NB4 (cell line): ENCODE measurements at regions not wholly inside any gene's neighbourhood (a gene's known extent, or its start where the extent isn't known, plus 50 kb on each side); places are given as distances from the start of the nearest gene placed in this dataset.
"Not testable (repeated sequence)": the region's sequence is repeated elsewhere in the genome, so short reads cannot be mapped to it uniquely, and the experiment has no call there.

Experiments used
- DNase-seq: peaks from one replicate; pipeline ENCODE4 v3.0.0; 2010; ENCODE audit warnings: low read depth
- H3K4me3 ChIP-seq: one replicate; pipeline ENCODE4 v1.5.1; 2011; ENCODE audit warnings: mild to moderate bottlenecking, low read depth, low read length, moderate library complexity
- MYC ChIP-seq: IDR thresholded peaks from 2 replicates; pipeline ENCODE4 v1.6.1; 2011; ENCODE audit warnings: low read depth, low read length
- POLR2A ChIP-seq: IDR thresholded peaks from 2 replicates; pipeline ENCODE4 v1.6.1; 2011; ENCODE audit warnings: mild to moderate bottlenecking; ENCODE audit not compliant: insufficient read length; ENCODE audit errors: extremely low read depth
- TF ChIP-seq, protein P1 (sequence below): IDR thresholded peaks from one replicate; pipeline ENCODE4 v1.5.1; 2012; ENCODE audit warnings: low read depth, low read length
- TF ChIP-seq, protein P2 (sequence below): IDR thresholded peaks from 2 replicates; pipeline ENCODE4 v1.6.1; 2011; ENCODE audit warnings: low read depth, low read length

GRCh38 chr2:200119236-200119635, 163.9 kb downstream of the MAIP1 start:
- no peak overlapping the region for H3K4me3 ChIP-seq
- no peak for DNase-seq
- TF ChIP-seq POLR2A: no peak
- TF ChIP-seq, protein P1, sequence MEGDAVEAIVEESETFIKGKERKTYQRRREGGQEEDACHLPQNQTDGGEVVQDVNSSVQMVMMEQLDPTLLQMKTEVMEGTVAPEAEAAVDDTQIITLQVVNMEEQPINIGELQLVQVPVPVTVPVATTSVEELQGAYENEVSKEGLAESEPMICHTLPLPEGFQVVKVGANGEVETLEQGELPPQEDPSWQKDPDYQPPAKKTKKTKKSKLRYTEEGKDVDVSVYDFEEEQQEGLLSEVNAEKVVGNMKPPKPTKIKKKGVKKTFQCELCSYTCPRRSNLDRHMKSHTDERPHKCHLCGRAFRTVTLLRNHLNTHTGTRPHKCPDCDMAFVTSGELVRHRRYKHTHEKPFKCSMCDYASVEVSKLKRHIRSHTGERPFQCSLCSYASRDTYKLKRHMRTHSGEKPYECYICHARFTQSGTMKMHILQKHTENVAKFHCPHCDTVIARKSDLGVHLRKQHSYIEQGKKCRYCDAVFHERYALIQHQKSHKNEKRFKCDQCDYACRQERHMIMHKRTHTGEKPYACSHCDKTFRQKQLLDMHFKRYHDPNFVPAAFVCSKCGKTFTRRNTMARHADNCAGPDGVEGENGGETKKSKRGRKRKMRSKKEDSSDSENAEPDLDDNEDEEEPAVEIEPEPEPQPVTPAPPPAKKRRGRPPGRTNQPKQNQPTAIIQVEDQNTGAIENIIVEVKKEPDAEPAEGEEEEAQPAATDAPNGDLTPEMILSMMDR: no peak

DNA sequence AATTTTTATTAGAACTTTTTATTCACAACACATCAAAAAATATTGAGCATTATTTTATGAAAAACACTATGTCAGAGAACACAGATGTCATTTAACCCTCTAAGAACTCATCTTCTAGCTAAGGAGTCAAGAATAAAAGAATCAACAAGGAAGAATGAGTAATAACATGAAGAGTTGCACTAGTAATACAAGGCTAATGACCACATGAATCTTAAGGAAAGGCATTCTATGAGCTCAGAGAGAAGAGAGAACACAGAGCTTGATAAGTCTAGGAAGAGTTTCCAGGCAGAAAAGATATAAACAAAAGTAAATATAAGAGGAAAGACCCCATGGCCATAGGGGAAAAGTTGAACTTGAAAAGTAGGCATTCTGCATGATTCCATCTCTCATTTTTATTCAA, 166.5 kb downstream of the MAIP1 start:
- DNase-seq: no peak
- no peak overlapping the region for H3K4me3 ChIP-seq
- TF ChIP-seq POLR2A: no peak
- TF ChIP-seq, protein P1: no peak
- TF ChIP-seq, protein P2, sequence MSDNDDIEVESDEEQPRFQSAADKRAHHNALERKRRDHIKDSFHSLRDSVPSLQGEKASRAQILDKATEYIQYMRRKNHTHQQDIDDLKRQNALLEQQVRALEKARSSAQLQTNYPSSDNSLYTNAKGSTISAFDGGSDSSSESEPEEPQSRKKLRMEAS: no peak
- no peak for TF ChIP-seq MYC

- no peak for DNase-seq
These were observed 167.3 kb downstream of the MAIP1 start for GRCh38 chr2:200122683-200123082.

DNA sequence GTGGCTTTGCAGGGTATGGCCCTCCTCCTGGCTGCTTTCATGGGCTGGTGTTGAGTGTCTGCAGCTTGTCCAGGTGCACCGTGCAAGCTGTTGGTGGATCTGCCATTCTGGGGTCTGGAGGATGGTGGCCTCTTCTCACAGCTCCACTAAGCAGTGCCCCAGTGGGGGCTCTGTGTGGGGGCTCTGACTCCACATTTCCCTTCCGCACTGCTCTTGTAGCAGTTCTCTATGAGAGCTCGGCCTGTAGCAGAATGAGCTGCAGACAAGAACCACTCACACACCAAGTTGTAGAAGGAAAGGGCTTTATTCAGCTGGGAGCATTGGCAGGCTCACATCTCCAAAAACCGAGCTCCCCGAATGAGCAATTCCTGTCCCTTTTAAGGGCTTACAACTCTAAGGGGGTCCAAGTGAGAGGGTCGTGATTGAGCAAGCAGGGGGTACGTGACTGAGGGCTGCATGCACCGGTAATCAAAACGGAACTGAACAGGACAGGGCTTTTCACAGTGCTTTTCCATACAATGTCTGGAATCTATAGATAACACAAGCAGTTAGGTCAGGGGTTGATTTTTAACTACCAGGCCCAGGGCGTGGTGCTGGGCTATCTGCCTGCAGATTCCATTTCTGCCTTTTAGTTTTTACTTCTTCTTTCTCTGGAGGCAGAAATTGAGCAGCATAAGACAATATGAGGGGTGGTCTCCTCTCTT, 169.4 kb downstream of the MAIP1 start:
- DNase-seq, H3K4me3 ChIP-seq: not testable (repeated sequence)

More at GRCh38 chr2:200122683-200123082, 167.3 kb downstream of the MAIP1 start:
- H3K4me3 ChIP-seq: no peak overlapping the region
- TF ChIP-seq, protein P2: no peak
- TF ChIP-seq MYC (no peak), POLR2A (no peak)
- TF ChIP-seq, protein P1: no peak

- DNase-seq: no peak
- TF ChIP-seq POLR2A: no peak
- TF ChIP-seq, protein P2: no peak
- TF ChIP-seq, protein P1: no peak
- TF ChIP-seq MYC: no peak
- no peak overlapping the region for H3K4me3 ChIP-seq
These were observed 170.3 kb downstream of the MAIP1 start for GRCh38 chr2:200125444-200126284.

DNA sequence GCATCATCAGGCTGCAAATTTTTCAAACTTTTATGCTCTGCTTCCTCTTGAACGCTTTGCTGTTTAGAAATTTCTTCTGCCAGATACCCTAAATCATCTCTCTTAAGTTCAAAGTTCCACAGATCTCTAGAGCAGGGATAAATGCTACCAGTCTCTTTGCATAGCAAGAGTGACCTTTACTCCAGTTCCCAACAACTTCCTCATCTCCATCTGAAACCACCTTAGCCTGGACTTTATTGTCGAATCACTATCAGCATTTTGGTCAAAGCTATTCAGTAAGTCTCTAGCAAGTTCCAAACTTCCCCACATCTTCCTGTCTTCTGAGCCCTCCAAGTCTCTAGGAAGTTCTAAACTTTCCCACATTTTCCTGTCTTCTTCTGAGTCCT, 170.9 kb downstream of the MAIP1 start:
- DNase-seq, H3K4me3 ChIP-seq: not testable (repeated sequence)

GRCh38 chr2:200126680-200127079, 171.3 kb downstream of the MAIP1 start:
- not testable (repeated sequence) for H3K4me3 ChIP-seq, DNase-seq
